ENCODE measurements at regions not wholly inside any gene's neighbourhood (a gene's known extent, or its start where the extent isn't known, plus 50 kb on each side); places are given as distances from the start of the nearest gene placed in this dataset.

DNA sequence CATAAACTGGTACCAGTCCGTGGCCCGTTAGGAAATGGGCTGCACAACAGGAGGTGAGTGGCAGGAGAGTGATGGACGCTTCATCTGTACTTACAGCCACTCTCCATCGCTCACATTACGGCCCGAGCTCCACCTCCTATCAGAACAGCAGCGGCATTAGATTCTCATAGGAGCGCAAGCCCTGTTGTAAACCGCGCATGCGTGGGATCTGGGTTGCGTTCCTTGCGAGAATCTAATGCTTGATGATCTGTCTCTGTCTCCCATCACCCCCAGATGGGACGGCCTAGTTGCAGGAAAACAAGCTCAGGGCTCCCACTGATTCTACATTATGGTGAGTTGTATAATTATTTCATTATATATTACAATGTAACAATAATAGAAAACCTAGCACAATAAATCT, 480.4 kb downstream of the CCDC171 start:
- intact Hi-C loops (cut with DNase I, micrococcal nuclease): no loop called here
- H3K27me3 Mint-ChIP-seq: no peaks in the 10 kb centered on the region
- ChIA-PET POLR2A (no interaction called here), CTCF (no interaction called here)
- TF ChIP-seq, protein P1, sequence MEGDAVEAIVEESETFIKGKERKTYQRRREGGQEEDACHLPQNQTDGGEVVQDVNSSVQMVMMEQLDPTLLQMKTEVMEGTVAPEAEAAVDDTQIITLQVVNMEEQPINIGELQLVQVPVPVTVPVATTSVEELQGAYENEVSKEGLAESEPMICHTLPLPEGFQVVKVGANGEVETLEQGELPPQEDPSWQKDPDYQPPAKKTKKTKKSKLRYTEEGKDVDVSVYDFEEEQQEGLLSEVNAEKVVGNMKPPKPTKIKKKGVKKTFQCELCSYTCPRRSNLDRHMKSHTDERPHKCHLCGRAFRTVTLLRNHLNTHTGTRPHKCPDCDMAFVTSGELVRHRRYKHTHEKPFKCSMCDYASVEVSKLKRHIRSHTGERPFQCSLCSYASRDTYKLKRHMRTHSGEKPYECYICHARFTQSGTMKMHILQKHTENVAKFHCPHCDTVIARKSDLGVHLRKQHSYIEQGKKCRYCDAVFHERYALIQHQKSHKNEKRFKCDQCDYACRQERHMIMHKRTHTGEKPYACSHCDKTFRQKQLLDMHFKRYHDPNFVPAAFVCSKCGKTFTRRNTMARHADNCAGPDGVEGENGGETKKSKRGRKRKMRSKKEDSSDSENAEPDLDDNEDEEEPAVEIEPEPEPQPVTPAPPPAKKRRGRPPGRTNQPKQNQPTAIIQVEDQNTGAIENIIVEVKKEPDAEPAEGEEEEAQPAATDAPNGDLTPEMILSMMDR (IDR thresholded peaks at IDR 0.05): no peak
- DNase-seq (no peak), ATAC-seq (ENCODE audit: poor library complexity) (no peak)
- H3K4me3 Mint-ChIP-seq: no peak overlapping the region
- H3K9me3 ChIP-seq (ENCODE audit: control insufficient read depth in 1 of 2, insufficient read depth in 1 of 2, low read length in 2 of 2): peaks cover 0 to 12% of the 10 kb centered on the region in 2 experiments
- H3K36me3 ChIP-seq (ENCODE audit: insufficient read depth, low read length): no peaks in the 10 kb centered on the region
- H3K4me1 Mint-ChIP-seq (ENCODE audit: low read depth): no peaks in the 10 kb centered on the region
- H3K36me3 Mint-ChIP-seq (ENCODE audit: low read depth): no peaks in the 10 kb centered on the region
- H3K27me3 ChIP-seq (ENCODE audit: control insufficient read depth in 1 of 2, insufficient read depth in 2 of 2, low read length in 2 of 2): no peaks in the 10 kb centered on the region
- H3K4me3 ChIP-seq (ENCODE audit: low read length): no peak overlapping the region
- H3K27ac ChIP-seq (ENCODE audit: low read depth in 1 of 2, low read length in 2 of 2): no peak overlapping the region
- peaks cover under 1% of the 10 kb centered on the region for H3K9me3 Mint-ChIP-seq
- H3K4me1 ChIP-seq (ENCODE audit: insufficient read depth, low read length): no peaks in the 10 kb centered on the region
- H3K27ac Mint-ChIP-seq: no peak overlapping the region

DNA sequence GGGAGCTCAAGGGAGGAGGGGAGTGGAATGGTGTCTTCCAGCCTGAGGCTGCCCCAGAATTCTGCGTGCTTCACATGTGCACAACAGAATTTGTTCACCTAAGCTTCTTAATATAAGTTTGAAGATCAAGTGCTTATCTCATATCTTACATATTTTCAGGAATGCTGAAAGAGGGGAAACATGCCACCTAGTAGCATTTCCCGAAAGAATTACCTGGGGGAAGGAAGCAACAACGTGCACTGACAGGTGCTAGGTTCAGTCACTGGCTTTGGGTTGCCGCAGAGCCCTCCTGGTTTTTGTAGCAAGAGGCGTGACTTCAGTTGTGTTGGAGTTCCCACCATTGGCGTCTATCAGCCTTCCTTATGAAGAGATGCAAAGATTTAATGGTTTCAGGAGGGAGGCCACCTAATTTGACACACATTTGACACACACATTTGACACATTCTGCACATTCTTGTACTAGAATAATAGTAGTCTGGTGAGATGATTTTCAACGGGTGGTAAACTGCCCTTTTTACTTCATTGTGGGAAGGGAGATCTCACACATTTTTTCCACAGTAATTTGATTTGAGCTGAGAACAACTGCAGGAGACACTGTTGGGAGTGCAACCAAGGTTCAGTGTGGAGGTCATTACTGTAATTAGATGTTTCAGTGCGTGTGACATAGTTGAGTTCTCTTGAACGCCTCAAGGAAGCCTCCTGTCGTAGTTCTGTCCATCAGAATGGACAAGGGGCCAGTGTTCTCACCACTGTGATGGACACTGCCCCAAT, 481.3 kb downstream of the CCDC171 start:
- Histone ChIP-seq H3K27me3 (ENCODE audit: control insufficient read depth in 1 of 2, insufficient read depth in 2 of 2, low read length in 2 of 2) (no peaks in the 10 kb centered on the region), H3K4me3 (ENCODE audit: low read length) (no peak overlapping the region), H3K4me1 (ENCODE audit: insufficient read depth, low read length) (no peaks in the 10 kb centered on the region), H3K9me3 (ENCODE audit: control insufficient read depth in 1 of 2, insufficient read depth in 1 of 2, low read length in 2 of 2) (peaks cover 0 to 12% of the 10 kb centered on the region in 2 experiments), H3K27ac (ENCODE audit: low read depth in 1 of 2, low read length in 2 of 2) (no peak overlapping the region), H3K36me3 (ENCODE audit: insufficient read depth, low read length) (no peaks in the 10 kb centered on the region)
- no peak overlapping the region for H3K27ac Mint-ChIP-seq
- no peak overlapping the region for H3K4me3 Mint-ChIP-seq
- POLR2A ChIA-PET: no interaction called here
- TF ChIP-seq, protein P1 (IDR thresholded peaks at IDR 0.05): no peak
- H3K36me3 Mint-ChIP-seq (ENCODE audit: low read depth): no peaks in the 10 kb centered on the region
- intact Hi-C loops (cut with DNase I, micrococcal nuclease): no loop called here
- CTCF ChIA-PET: no interaction called here
- no peaks in the 10 kb centered on the region for H3K4me1 Mint-ChIP-seq (ENCODE audit: low read depth)
- H3K9me3 Mint-ChIP-seq: no peaks in the 10 kb centered on the region
- no peaks in the 10 kb centered on the region for H3K27me3 Mint-ChIP-seq
- ATAC-seq (ENCODE audit: poor library complexity) (no peak), DNase-seq (no peak)

DNA sequence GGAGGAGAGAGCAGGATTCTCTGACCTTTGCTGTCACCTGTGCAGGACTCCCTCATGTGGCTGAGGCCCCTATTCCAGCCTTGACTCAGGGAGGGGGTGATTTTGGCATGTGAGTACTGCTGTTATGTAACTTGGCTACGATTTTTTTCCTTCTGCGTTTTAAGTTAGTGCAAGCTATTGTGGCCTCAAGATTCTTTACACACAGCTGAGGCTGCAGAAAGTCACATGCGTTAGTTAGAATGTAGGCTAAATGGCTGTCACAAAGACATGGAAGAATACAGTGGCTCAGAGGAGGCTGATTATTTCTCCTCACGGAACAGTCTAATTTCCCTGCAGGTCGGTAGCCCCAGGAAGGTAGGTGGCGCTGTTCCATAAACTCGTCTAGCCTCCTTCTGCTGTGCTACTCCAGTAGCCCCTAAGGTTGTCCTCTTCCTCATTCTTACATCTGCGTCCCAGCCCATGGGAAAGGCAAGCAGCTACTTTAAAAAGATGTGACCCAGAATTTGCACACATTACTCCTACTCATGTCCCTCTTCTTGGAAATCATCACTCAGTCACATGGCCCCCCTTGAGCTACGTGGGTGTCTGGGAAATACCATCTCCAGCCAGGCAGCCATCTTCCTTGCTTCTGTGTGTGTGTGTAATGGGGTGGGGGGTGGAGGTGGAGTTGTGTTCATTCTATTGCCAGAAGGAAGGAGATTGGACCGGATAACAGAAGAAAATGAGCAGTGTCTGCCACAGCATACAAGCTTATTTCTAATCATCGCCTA, 486.6 kb downstream of the CCDC171 start:
- Histone ChIP-seq H3K27ac (ENCODE audit: low read depth in 1 of 2, low read length in 2 of 2) (no peak overlapping the region), H3K27me3 (ENCODE audit: control insufficient read depth in 1 of 2, insufficient read depth in 2 of 2, low read length in 2 of 2) (no peaks in the 10 kb centered on the region), H3K9me3 (ENCODE audit: control insufficient read depth in 1 of 2, insufficient read depth in 1 of 2, low read length in 2 of 2) (peaks cover 0 to 6% of the 10 kb centered on the region in 2 experiments), H3K36me3 (ENCODE audit: insufficient read depth, low read length) (no peaks in the 10 kb centered on the region), H3K4me1 (ENCODE audit: insufficient read depth, low read length) (no peaks in the 10 kb centered on the region), H3K4me3 (ENCODE audit: low read length) (no peak overlapping the region)
- no peaks in the 10 kb centered on the region for H3K27me3 Mint-ChIP-seq
- no peaks in the 10 kb centered on the region for H3K9me3 Mint-ChIP-seq
- no peaks in the 10 kb centered on the region for H3K4me1 Mint-ChIP-seq (ENCODE audit: low read depth)
- H3K4me3 Mint-ChIP-seq: no peak overlapping the region
- no peak for DNase-seq
- H3K27ac Mint-ChIP-seq: no peak overlapping the region
- ChIA-PET CTCF (no interaction called here), POLR2A (no interaction called here)
- intact Hi-C loops (cut with DNase I, micrococcal nuclease): no loop called here
- no peaks in the 10 kb centered on the region for H3K36me3 Mint-ChIP-seq (ENCODE audit: low read depth)
- no peak for ATAC-seq (ENCODE audit: poor library complexity)
- TF ChIP-seq, protein P1 (IDR thresholded peaks at IDR 0.05): no peak

Measured in CD4-positive, alpha-beta T cell (primary cell).